ENCODE measurements at regions not wholly inside any gene's neighbourhood (a gene's known extent, or its start where the extent isn't known, plus 50 kb on each side); places are given as distances from the start of the nearest gene placed in this dataset.

DNA sequence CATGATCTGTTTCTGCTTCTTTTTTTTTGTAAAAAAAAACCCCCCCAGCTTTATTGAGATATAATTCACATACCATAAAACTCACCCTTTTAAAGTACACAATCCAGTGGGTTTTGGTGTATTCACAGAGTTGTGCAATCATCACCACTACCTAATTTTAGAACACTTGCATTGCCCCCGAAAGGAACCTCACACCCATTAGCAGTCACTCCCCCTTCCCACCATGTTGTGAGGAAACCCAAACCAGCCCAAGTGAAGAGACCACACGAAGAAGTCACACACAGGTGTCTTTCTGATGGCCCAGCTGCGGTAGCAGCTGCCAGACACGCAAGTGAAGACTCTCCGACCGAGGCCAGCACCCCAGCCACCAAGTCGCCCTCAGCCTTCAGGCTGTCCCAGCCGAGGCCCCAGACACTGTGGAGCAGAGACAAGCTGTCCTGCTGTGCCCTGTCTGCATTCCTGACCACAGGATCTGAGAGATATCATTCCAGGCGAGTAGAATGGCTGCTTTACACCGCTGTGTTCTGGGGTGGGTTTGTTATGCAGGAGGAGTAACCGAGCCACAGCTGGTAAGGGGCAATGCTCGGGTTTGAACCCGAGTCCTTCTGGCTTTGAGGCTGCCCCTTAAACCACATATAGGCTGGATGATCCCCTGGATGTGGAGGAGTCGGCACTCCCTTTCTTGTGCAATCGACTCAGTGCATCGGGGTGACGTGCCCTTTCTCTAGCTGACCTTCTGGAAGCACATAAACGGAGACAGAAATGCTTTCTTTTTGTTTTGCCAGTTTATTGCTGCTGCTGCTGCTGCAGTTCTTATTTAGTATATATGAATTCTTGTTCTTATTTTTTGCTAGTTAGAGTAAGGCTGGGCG lies 59.1 kb upstream of the PTPN1 start:
- TF ChIP-seq POLR2A (IDR thresholded peaks at IDR 0.05), result peak in 1 of 2 donors; percentile 35
- TF ChIP-seq, protein P1, sequence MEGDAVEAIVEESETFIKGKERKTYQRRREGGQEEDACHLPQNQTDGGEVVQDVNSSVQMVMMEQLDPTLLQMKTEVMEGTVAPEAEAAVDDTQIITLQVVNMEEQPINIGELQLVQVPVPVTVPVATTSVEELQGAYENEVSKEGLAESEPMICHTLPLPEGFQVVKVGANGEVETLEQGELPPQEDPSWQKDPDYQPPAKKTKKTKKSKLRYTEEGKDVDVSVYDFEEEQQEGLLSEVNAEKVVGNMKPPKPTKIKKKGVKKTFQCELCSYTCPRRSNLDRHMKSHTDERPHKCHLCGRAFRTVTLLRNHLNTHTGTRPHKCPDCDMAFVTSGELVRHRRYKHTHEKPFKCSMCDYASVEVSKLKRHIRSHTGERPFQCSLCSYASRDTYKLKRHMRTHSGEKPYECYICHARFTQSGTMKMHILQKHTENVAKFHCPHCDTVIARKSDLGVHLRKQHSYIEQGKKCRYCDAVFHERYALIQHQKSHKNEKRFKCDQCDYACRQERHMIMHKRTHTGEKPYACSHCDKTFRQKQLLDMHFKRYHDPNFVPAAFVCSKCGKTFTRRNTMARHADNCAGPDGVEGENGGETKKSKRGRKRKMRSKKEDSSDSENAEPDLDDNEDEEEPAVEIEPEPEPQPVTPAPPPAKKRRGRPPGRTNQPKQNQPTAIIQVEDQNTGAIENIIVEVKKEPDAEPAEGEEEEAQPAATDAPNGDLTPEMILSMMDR (IDR thresholded peaks at IDR 0.05 in 4 of 5, conservative IDR thresholded peaks at IDR 0.05 in 1 of 5), result no peak

All from gastrocnemius medialis (tissue), 4 donors.